Right lobe of liver (tissue), 4 donors: ENCODE measurements at regions not wholly inside any gene's neighbourhood (a gene's known extent, or its start where the extent isn't known, plus 50 kb on each side); places are given as distances from the start of the nearest gene placed in this dataset.

Experiments used
- POLR2A ChIP-seq: fragments of 450-650 bp; IDR thresholded peaks from one replicate; pipeline ENCODE4 v1.6.1; 2017; ENCODE audit warnings: antibody characterized with exemption, mild to moderate bottlenecking
- TF ChIP-seq, protein P1 (sequence below), 4 donors: fragments of 200-600 bp in 3 of 4; fragments of 450-650 bp in 1 of 4; IDR thresholded peaks; one replicate each; pipeline versions ENCODE4 v1.5.1 to v1.8.0; 2016 to 2022; ENCODE audit warnings: antibody characterized with exemption in 4 of 4, mild to moderate bottlenecking in 2 of 4
- donor health status: DM: no; HTN: no; CAD: no.
- donor health status: DM: no; HTN: no; CAD: no.
- donor health status: DM: no; HTN: yes; CAD: no.

DNA sequence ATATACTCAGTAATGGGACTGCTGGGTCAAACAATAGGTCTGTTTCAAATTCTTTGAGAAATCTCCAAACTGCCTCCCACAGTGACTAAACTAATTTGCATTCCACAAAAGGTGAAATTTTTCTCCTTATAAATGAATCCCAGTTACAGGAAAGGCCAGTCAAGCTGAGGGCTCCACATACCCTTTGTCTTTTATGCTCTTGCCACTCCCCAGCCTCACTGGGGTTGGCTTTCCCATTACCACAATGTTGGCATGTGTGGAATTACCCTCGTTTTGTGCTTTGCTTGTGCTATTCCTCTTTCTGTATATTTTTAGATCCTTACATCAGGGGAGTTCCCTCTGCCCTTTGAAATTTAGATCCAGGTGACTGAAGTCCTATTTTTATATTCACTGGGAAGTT lies 220.2 kb upstream of the LCORL start:
- no peak for TF ChIP-seq POLR2A
- TF ChIP-seq, protein P1, sequence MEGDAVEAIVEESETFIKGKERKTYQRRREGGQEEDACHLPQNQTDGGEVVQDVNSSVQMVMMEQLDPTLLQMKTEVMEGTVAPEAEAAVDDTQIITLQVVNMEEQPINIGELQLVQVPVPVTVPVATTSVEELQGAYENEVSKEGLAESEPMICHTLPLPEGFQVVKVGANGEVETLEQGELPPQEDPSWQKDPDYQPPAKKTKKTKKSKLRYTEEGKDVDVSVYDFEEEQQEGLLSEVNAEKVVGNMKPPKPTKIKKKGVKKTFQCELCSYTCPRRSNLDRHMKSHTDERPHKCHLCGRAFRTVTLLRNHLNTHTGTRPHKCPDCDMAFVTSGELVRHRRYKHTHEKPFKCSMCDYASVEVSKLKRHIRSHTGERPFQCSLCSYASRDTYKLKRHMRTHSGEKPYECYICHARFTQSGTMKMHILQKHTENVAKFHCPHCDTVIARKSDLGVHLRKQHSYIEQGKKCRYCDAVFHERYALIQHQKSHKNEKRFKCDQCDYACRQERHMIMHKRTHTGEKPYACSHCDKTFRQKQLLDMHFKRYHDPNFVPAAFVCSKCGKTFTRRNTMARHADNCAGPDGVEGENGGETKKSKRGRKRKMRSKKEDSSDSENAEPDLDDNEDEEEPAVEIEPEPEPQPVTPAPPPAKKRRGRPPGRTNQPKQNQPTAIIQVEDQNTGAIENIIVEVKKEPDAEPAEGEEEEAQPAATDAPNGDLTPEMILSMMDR (IDR thresholded peaks at IDR 0.05) = no peak
